Tibial nerve (tissue), 3 donors: ENCODE measurements at regions not wholly inside any gene's neighbourhood (a gene's known extent, or its start where the extent isn't known, plus 50 kb on each side); places are given as distances from the start of the nearest gene placed in this dataset.

ENCODE experiments used
- CTCF ChIP-seq, 5 experiments: fragments of 200-600 bp in 3 of 5; fragments of 450-650 bp in 2 of 5; sonication (generic) in 3 of 5; IDR thresholded peaks; one replicate each; pipeline ENCODE4 v1.5.1; 2016 to 2019; ENCODE audit warnings: antibody characterized with exemption in 5 of 5, mild to moderate bottlenecking in 3 of 5, moderate library complexity in 2 of 5
- POLR2A ChIP-seq, 2 donors: fragments of 450-650 bp; IDR thresholded peaks; one replicate each; pipeline ENCODE4 v1.6.1; 2017; ENCODE audit warnings: antibody characterized with exemption in 2 of 2, mild to moderate bottlenecking in 2 of 2, moderate library complexity in 2 of 2

- TF ChIP-seq CTCF (IDR thresholded peaks at IDR 0.05) (no peak), POLR2A (IDR thresholded peaks at IDR 0.05) (no peak)
Observed at GRCh38 chr3:159823780-159824179, 164.9 kb upstream of the IL12A start.
